Tibial artery (tissue), 4 donors: ENCODE measurements at regions not wholly inside any gene's neighbourhood (a gene's known extent, or its start where the extent isn't known, plus 50 kb on each side); places are given as distances from the start of the nearest gene placed in this dataset.

ENCODE experiments used
- DNase-seq, 2 donors: peaks; one replicate each; pipeline ENCODE4 v3.0.0-alpha.2; 2019
- H3K27ac ChIP-seq, 2 donors: fragments of 200-600 bp; sonication (generic) in 1 of 2; 1 replicate in 1 of 2; 2 replicates in 1 of 2; pipeline ENCODE4 v1.5.1; 2018 to 2019; ENCODE audit warnings: mild to moderate bottlenecking in 1 of 2
- H3K27me3 ChIP-seq, 2 donors: fragments of 200-600 bp; sonication (generic) in 1 of 2; one replicate each; pipeline versions ENCODE4 v1.5.1 to v1.6.0; 2016 to 2019
- H3K36me3 ChIP-seq, 3 donors: fragments of 200-600 bp; sonication (generic) in 2 of 3; one replicate each; pipeline ENCODE4 v1.5.1; 2016 to 2019; ENCODE audit warnings: mild to moderate bottlenecking in 2 of 3
- H3K4me1 ChIP-seq, 4 donors: fragments of 200-600 bp; sonication (generic) in 2 of 4; 1 replicate in 3 of 4; 2 replicates in 1 of 4; pipeline ENCODE4 v1.5.1; 2016 to 2019
- H3K4me3 ChIP-seq, 2 donors: fragments of 200-600 bp; sonication (generic) in 1 of 2; 1 replicate in 1 of 2; 2 replicates in 1 of 2; pipeline ENCODE4 v1.5.1; 2018 to 2019; ENCODE audit warnings: mild to moderate bottlenecking in 2 of 2
- H3K9me3 ChIP-seq, 3 donors: fragments of 200-600 bp; sonication (generic) in 1 of 3; one replicate each; pipeline ENCODE4 v1.5.1; 2016 to 2019
- intact Hi-C: fragments of 100-400 bp; cut with DNase I; formaldehyde crosslinking; loops from one replicate; pipeline ENCODE4 v1.15.0; 2023; ENCODE audit warnings: low total_unique reads
- TF ChIP-seq, protein P1 (sequence below), 2 experiments: fragments of 200-600 bp in 1 of 2; fragments of 450-650 bp in 1 of 2; IDR thresholded peaks; one replicate each; pipeline ENCODE4 v1.5.1; 2017 to 2019; ENCODE audit warnings: antibody characterized with exemption in 2 of 2, mild to moderate bottlenecking in 1 of 2, moderate library complexity in 1 of 2

DNA sequence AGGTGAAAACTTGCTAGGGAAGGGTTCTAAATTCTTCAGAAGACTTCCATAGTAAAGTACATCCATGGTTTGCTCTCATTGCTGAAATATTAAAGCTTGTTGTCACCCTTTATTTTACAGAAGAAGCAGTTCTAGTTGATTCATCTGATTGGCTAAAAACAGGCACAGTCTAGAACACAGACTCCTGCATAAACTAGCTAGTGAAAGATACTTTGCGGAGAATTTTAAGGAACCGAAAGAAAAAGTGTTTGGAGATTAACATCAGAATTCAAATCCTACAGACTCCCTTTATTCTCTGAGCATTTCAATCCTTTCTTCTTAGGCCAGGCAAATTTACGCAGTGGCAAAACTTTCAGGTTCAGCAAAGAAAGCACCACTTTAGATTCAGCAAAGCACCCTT lies 1076.5 kb upstream of the ZEB2 start:
- TF ChIP-seq, protein P1, sequence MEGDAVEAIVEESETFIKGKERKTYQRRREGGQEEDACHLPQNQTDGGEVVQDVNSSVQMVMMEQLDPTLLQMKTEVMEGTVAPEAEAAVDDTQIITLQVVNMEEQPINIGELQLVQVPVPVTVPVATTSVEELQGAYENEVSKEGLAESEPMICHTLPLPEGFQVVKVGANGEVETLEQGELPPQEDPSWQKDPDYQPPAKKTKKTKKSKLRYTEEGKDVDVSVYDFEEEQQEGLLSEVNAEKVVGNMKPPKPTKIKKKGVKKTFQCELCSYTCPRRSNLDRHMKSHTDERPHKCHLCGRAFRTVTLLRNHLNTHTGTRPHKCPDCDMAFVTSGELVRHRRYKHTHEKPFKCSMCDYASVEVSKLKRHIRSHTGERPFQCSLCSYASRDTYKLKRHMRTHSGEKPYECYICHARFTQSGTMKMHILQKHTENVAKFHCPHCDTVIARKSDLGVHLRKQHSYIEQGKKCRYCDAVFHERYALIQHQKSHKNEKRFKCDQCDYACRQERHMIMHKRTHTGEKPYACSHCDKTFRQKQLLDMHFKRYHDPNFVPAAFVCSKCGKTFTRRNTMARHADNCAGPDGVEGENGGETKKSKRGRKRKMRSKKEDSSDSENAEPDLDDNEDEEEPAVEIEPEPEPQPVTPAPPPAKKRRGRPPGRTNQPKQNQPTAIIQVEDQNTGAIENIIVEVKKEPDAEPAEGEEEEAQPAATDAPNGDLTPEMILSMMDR (IDR thresholded peaks at IDR 0.05) = no peak
- H3K27ac ChIP-seq = no peak overlapping the region
- H3K4me1 ChIP-seq = no peaks in the 10 kb centered on the region
- no peaks in the 10 kb centered on the region for H3K27me3 ChIP-seq
- intact Hi-C loops = no loop called here
- no peaks in the 10 kb centered on the region for H3K36me3 ChIP-seq
- no peaks in the 10 kb centered on the region for H3K9me3 ChIP-seq
- no peak overlapping the region for H3K4me3 ChIP-seq
- DNase-seq = no peak

DNA sequence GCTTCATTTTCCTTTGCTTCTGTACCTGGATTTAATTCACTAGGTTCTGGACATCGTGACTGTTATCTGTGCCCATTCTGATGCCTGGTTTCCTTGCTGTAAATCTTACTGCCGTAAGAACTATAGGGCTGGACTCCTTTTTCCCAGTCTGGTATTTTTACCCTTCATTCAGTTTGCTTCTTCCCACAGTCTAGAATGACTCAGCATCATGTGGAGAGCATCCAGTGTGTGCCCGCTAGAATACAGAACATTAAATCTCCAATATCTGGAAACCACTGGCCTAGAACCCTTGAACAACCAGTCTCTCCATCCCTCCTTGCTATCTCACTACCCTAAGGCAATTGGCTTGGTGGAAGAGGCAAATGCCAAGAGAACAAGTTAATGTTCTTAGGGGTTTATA lies 1075.4 kb upstream of the ZEB2 start:
- Histone ChIP-seq H3K27ac (no peak overlapping the region), H3K9me3 (no peaks in the 10 kb centered on the region), H3K4me3 (no peak overlapping the region), H3K27me3 (no peaks in the 10 kb centered on the region), H3K4me1 (no peaks in the 10 kb centered on the region), H3K36me3 (no peaks in the 10 kb centered on the region)
- intact Hi-C loops = no loop called here
- TF ChIP-seq, protein P1 (IDR thresholded peaks at IDR 0.05) = no peak
- DNase-seq = no peak

DNA sequence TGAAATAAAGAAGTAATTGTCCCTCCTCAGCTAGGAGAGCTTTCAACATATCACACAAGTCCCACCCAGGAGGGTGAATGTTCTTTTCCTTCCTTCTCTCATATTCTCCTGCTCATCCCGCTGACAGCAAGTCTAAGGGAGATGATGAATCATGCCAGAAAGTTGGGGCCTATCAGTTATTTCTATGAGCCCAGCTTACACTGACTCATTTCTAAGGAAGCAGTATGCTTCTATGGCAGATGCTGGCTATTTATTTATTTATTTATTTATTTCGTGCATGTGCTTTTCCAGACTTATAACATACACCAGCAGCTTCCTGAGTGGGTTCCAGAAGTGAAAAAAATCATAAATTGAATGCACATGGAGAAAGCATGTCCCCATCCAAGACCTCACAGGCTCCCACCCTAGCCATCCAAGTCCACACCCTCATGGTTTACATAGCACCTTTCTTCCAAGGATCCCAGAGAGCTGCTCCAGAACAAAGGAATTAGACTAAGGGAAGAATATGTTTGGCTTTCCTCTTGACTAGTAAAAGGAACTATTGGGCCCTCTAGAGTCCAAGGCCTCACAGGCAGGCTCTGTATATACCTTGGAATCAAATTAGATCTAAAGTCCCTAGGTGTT lies 1074.2 kb upstream of the ZEB2 start:
- Histone ChIP-seq H3K36me3 (no peaks in the 10 kb centered on the region), H3K9me3 (no peaks in the 10 kb centered on the region), H3K27ac (no peak overlapping the region), H3K4me1 (no peaks in the 10 kb centered on the region), H3K27me3 (no peaks in the 10 kb centered on the region), H3K4me3 (no peak overlapping the region)
- DNase-seq = no peak
- TF ChIP-seq, protein P1 (IDR thresholded peaks at IDR 0.05) = no peak
- intact Hi-C loops = no loop called here

DNA sequence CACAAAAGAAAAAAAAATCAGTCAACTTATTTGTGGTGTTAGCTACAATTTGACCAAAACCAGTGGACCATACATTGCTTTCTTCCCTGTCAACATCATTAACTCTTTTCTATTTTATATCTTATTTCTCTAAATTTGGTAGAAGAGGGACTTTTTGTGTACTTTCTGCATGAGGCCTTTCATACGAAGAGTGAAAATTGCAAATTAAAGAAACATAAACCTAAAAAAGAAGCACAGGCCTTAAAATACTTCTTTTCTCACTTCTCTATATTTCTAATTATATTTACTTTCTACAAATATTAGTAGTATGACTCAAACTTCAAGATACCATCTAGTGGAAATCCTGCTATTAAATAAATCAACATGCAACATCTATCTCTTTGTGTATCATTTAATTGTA lies 1073.4 kb upstream of the ZEB2 start:
- Histone ChIP-seq H3K4me3 (no peak overlapping the region), H3K4me1 (no peaks in the 10 kb centered on the region), H3K27me3 (no peaks in the 10 kb centered on the region), H3K36me3 (no peaks in the 10 kb centered on the region), H3K9me3 (no peaks in the 10 kb centered on the region), H3K27ac (no peak overlapping the region)
- DNase-seq = no peak
- intact Hi-C loops = no loop called here
- TF ChIP-seq, protein P1 (IDR thresholded peaks at IDR 0.05) = no peak

DNA sequence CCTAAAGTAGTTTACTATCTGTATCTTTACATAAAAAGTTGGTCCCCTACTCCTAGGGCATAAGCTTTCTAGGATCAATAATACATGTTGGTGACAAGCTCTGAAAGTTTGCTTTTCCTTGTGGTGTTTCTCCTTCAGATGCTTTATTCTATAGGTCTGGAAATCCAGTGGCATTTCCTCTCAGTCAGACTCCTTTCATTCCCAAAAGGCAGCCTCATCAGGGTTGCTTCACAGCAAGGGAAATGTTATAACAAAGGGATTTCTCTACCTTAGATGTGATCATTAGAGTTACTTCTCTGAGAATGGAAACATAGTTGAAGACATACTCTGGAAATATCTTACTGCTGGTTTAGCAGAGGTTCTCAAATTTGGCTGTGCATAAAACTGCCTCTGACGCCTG lies 1072.4 kb upstream of the ZEB2 start:
- TF ChIP-seq, protein P1 (IDR thresholded peaks at IDR 0.05) = no peak
- intact Hi-C loops = no loop called here
- no peaks in the 10 kb centered on the region for H3K36me3 ChIP-seq
- H3K27me3 ChIP-seq = no peaks in the 10 kb centered on the region
- no peak for DNase-seq
- no peak overlapping the region for H3K4me3 ChIP-seq
- no peaks in the 10 kb centered on the region for H3K9me3 ChIP-seq
- no peaks in the 10 kb centered on the region for H3K4me1 ChIP-seq
- H3K27ac ChIP-seq = no peak overlapping the region
